Breast epithelium (tissue), 3 donors: ENCODE measurements at regions not wholly inside any gene's neighbourhood (a gene's known extent, or its start where the extent isn't known, plus 50 kb on each side); places are given as distances from the start of the nearest gene placed in this dataset.

Experiments used
- POLR2A ChIP-seq: fragments of 450-650 bp; IDR thresholded peaks from one replicate; pipeline ENCODE4 v1.6.1; 2016; ENCODE audit warnings: antibody characterized with exemption, mild to moderate bottlenecking, moderate library complexity
- POLR2AphosphoS5 ChIP-seq, 3 donors: sonication (generic); formaldehyde crosslinking; IDR thresholded peaks; one replicate each; pipeline ENCODE4 v1.6.1; 2017; ENCODE audit warnings: antibody characterized with exemption in 3 of 3
- TF ChIP-seq, protein P1 (sequence below), 3 donors: fragments of 450-650 bp; IDR thresholded peaks; one replicate each; pipeline ENCODE4 v1.5.1; 2016 to 2017; ENCODE audit warnings: antibody characterized with exemption in 3 of 3, mild to moderate bottlenecking in 3 of 3, moderate library complexity in 3 of 3

DNA sequence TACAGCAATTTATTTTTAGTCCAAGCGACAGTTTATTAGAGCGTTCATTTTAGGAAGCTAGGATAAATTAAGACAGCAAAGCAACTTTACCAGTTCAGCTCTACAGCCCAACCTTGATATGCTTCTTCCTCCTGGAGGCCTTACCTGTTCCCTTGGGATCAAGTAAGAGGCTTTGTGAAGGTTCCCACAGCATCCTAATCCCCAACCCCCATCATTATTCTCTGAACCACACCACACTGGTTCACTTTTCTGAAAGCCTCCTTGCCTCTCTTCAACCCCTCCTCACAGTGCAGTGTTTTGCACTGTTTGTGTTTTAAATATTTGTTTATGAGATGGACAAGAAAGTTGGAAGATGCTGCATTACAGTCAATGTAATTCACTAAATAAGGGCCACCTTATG, 126.3 kb upstream of the CXADR start:
- TF ChIP-seq, protein P1, sequence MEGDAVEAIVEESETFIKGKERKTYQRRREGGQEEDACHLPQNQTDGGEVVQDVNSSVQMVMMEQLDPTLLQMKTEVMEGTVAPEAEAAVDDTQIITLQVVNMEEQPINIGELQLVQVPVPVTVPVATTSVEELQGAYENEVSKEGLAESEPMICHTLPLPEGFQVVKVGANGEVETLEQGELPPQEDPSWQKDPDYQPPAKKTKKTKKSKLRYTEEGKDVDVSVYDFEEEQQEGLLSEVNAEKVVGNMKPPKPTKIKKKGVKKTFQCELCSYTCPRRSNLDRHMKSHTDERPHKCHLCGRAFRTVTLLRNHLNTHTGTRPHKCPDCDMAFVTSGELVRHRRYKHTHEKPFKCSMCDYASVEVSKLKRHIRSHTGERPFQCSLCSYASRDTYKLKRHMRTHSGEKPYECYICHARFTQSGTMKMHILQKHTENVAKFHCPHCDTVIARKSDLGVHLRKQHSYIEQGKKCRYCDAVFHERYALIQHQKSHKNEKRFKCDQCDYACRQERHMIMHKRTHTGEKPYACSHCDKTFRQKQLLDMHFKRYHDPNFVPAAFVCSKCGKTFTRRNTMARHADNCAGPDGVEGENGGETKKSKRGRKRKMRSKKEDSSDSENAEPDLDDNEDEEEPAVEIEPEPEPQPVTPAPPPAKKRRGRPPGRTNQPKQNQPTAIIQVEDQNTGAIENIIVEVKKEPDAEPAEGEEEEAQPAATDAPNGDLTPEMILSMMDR (IDR thresholded peaks at IDR 0.05) = no peak
- TF ChIP-seq POLR2AphosphoS5 (IDR thresholded peaks at IDR 0.05) (no peak), POLR2A (no peak)
